ENCODE measurements at regions not wholly inside any gene's neighbourhood (a gene's known extent, or its start where the extent isn't known, plus 50 kb on each side); places are given as distances from the start of the nearest gene placed in this dataset.

- TF ChIP-seq, protein P1, sequence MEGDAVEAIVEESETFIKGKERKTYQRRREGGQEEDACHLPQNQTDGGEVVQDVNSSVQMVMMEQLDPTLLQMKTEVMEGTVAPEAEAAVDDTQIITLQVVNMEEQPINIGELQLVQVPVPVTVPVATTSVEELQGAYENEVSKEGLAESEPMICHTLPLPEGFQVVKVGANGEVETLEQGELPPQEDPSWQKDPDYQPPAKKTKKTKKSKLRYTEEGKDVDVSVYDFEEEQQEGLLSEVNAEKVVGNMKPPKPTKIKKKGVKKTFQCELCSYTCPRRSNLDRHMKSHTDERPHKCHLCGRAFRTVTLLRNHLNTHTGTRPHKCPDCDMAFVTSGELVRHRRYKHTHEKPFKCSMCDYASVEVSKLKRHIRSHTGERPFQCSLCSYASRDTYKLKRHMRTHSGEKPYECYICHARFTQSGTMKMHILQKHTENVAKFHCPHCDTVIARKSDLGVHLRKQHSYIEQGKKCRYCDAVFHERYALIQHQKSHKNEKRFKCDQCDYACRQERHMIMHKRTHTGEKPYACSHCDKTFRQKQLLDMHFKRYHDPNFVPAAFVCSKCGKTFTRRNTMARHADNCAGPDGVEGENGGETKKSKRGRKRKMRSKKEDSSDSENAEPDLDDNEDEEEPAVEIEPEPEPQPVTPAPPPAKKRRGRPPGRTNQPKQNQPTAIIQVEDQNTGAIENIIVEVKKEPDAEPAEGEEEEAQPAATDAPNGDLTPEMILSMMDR (IDR thresholded peaks at IDR 0.05) = no peak
- TF ChIP-seq POLR2A (IDR thresholded peaks at IDR 0.05) = no peak
These were observed 989.8 kb downstream of the ADGRL2 start for GRCh38 chr1:82790556-82790955.

Data from right lobe of liver (tissue), 4 donors.